ENCODE measurements at regions not wholly inside any gene's neighbourhood (a gene's known extent, or its start where the extent isn't known, plus 50 kb on each side); places are given as distances from the start of the nearest gene placed in this dataset.

GRCh38 chr14:26204728-26205479 is 392.9 kb downstream of the NOVA1 start:
- TF ChIP-seq POLR2A (IDR thresholded peaks at IDR 0.05) = no peak
- no peak for TF ChIP-seq CTCF (IDR thresholded peaks at IDR 0.05)
